NCI-H128 (cell line): ENCODE measurements at regions not wholly inside any gene's neighbourhood (a gene's known extent, or its start where the extent isn't known, plus 50 kb on each side); places are given as distances from the start of the nearest gene placed in this dataset.
"Not testable (repeated sequence)": the region's sequence is repeated elsewhere in the genome, so short reads cannot be mapped to it uniquely, and the experiment has no call there.

Experiments used
- DNase-seq: peaks from one replicate; lab custom pipeline; 2025; ENCODE audit not compliant: unreplicated experiment; lab: John Stamatoyannopoulos, UW

DNA sequence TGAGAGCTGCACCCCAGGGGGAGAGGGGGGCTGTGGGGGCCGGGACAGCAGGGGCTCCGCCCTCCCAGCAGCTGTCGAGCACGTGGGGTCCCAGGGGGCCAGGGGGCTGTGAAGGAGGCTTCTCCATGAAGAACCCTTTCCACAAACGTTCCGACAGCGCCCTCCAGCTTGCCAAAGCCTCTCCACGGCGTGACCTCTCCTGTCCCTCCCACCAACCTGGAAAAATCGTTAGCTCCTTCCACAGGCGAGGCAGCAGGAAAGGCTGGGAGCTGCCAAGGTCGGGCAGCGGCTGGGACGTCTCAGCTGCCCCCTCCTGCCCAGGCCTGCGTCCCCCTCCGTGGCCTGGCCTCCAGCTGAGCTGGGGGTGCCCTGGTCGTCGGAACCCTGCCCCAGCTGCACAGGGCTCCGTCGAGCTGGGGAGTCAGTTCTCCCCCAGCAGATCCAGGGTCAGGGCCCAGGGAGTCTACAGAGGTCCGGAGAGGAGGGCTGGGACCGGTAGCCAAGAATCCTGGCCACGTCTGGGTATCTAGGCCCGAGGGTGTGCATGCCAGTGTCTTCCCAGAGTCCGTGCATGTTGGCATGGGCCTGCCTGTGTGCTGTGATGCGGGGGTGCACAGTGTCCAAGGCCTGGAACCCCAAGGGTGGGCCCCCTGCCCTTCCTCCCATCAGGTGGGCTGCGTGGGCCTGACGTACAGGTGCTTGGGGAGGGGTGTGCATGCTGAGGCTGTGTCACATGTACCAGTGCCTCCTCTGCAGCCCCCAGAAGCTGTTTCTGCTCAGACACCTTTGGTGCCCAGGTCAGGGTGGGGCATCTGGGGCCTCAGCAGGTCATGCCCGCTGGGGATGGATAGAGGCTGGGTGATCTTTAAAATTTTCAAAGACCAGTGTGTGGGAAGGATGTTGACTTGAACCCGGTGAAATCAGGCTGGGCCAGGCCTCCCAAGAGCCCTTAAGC is 66.5 kb downstream of the UNCX start:
- DNase-seq, result no peak

DNA sequence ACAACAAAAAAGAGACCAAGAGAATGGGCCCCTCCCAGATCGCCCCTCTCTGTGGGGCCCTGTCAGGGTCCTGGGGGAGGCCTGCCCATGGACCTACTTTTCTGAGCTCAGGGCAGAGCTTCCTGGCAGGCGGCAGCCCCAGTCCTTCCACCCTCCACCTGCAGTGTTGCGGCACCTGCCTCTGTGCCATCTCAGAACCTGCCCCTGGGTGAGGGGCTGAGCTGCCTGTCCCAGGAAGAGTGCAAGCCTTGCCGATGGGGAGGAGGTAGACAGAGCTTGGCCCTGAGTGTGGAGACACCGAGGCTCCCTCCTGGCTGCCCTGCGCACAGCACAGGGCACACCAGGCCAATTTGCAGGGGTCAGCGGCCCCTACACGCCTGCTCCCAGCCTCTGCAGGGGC is 67.5 kb downstream of the UNCX start:
- DNase-seq, result no peak

DNA sequence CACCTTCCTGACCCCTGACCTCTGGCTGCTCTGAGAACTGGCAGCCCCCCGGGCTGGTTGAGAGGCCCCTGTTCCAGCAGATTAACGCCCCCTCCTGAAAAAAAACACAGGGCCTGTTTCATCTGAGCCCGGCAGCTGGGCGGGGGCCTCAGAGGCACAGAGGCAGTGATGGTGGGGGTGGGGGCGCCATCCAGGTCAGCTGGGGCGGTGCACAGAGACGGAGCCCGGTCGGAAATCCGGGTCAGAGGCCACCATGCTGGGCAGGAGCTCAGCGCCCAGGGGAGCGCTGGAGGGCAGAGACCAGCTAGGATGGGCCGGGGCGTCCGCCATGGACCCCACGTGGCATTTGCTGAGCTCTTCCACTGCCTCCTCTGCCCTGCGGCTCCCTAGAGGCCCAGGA is 68.0 kb downstream of the UNCX start:
- DNase-seq, result no peak

DNA sequence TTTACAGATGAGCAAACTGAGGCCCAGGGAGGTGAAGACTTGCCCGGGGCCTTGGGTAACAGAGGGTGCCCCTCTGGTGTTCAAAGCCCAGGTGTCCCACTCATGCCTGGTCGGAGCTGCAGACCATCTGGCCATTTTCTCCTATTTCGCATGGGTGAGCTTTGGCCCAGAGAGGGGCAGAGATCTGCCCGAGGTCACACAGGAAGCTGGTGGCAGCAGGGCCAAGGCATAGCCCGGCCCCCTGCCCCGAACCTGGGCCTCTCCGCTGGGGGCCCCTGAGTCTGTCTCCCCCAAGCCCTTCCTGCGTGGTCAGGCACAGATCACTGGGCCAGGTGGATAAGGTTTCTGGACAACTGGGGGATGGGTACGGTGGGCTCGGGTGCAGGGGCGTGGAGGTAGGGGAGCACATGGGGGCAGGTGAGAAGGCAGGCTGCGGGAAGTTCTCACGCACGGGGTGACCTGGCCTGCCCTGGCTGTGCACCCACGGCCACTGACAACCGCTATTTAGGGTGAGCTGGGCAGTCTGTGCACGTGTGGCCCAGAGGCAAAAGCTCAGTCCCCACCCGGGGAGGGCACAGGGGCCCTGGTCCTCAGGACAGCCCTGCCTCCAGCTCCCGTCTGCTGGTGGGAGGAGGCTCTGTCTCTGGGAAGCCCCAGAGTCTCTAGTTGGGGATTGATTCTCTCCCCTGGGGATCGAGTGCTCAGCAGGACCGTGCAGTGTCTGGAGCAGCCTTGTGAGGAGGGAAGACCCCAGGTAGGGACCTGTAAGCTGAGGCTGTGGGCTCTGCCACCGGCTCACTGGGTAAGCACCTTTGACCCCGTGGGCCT is 68.6 kb downstream of the UNCX start:
- no peak for DNase-seq

DNA sequence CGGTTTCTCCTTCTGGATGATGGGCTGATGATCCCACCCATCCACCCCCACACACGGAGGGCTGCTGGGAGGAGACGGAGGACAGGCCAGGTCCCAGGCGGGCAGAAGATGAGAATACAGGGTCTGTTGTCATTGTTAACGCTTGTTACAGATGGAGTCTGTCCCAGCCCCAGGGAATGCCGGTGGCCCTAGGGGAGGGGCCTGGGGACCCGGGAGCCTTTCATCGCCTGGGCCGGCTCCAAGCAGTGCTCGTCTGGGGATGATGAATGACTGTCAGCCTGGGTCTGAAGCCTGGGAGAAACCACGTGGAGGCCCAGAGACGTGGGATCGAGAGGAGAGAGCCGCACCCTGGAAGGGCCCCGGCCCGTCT is 69.2 kb downstream of the UNCX start:
- DNase-seq, result no peak

DNA sequence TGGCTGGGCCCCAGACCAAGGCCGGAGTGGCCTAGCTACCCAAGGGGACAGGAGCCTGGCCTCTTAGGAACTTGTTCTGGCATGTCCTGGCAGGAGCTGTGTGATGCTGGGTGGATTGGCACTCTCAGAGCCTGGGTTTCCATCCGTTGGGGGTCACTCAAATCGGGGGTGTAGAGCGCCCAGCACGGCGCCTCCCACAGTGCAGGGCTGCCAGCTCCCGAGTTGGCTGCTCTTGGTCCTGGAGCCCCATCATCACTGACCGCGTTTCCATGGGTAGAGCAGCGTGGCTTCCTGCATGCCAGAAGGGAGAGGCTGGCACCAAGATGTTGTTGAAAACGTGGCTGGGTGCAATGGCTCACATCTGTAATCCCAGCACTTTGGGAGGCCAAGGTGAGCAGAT is 70.3 kb downstream of the UNCX start:
- no peak for DNase-seq

GRCh38 chr7:1304011-1304410 is 71.3 kb downstream of the UNCX start:
- not testable (repeated sequence) for DNase-seq

GRCh38 chr7:1305873-1306272 is 73.2 kb downstream of the UNCX start:
- no peak for DNase-seq

DNA sequence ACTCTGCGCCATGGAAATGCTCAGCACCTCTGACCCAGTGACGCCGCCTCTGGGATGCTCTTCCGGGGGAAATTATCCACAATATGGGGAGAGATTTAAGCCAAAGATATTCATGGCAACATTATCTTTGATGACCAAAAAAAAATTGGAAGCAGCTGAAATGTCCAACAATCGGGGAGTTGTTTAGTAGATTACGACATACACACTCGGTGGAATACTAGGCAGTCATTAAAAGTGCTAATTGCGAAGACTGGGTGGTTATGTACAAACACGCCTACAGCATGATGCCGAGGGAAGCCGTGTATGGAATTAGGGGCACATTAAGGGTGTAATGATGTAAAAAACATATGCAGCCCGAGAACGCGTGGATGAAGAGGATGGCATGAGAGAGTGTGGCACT is 75.2 kb downstream of the UNCX start:
- DNase-seq, result no peak

- DNase-seq, result no peak
Observed at GRCh38 chr7:1309290-1309689, 76.6 kb downstream of the UNCX start.

GRCh38 chr7:1309996-1310395 is 77.3 kb downstream of the UNCX start:
- no peak for DNase-seq

GRCh38 chr7:1310936-1311335 is 78.3 kb downstream of the UNCX start:
- no peak for DNase-seq

DNA sequence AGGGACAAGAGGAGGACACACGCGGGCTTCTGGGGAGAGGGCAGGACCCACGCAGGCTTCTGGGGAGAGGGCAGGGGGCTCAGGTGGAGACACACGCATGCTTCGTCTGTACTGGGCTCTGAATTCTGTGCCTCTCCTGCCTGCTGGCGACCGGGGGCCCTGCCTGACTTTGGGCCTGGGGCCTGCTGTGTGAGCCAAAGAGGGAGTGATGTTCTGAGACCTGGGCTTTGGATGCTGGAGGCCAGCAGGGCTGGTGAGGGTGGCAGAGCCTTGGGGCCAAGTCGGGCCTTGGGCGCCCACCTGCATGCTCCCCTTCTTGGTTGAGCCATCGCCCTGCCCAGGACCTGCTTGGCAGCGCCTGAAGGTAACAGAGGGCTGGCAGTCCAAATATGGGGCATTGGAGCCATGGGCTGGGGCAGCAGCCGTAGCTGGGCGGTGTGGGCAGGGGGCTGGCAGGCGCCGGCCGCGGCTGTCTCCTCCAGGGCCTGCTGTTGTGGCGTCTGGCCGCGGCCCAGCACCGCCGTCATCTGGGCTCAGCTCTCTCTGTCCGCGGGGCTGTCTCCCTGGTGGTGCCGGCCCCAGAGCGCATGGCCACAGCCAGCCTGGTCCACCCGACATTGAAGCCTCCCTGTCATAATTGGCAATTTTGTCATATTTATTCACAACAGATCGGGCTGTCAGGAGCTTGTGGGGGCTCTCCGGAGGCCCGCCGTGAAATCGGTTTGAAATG is 78.9 kb downstream of the UNCX start:
- no peak for DNase-seq

DNA sequence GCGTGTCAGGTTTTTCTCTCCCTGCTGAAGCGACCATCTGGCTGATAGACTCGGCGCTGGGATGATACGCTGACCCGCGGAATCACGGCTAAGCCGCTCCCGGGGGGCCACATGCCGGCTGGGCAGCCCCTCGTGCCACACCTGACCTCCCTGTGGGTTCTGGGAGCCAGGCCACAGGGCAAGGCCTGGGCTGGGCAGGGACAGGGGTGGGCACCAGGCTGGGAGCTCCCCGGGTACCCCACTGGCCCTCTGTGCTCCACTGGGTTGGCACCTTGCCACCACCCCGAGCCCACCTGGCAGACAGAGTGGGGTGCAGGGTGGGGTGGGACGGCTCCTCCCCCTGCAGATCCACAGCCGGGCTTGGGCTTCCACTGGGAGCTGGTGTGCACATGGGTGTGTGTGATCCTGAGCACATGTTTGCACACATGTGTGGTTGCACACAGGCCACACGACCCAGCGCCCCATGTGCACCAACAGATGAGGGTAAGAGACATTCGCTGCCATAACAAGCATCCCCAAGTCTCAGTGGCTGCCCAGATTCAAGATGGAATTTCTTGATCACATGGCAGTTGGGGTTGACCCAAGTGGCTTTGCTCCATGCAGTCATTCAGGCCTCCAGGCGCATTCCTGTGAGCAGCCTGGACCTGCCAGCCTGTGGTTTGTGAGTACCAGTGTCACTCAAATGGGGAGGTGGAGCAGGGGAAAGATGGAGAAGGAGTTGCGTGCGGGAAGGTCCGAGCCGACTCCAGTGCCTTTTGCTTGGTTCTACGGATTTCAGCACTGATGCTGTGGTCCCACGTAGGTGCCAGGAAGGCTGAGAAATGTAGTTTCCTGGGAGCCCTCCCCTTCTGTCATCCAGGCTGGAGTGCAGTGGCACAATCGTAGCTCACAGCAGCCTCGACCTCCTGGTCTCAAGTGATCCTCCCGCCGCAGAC is 79.7 kb downstream of the UNCX start:
- DNase-seq, result no peak

DNA sequence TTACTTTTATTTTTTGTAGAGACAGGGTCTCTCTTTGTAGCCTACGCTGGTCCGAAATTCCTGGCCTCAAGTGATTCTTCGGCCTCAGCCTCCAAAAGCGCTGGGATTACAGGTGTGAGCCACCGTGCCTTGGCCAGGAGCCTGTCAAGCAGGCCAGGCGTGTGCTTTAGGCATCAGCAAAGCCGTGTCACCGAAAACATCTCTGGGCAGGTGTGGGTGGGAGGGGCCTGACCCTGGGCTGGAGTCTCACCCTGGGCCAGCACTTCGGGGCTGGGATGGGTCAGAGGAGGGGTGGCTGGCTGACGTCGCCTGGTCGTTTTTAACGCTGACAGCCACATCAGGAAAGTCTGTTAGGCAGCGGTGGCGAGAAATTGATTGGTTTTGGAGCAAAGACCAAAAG is 80.9 kb downstream of the UNCX start:
- DNase-seq, result no peak

DNA sequence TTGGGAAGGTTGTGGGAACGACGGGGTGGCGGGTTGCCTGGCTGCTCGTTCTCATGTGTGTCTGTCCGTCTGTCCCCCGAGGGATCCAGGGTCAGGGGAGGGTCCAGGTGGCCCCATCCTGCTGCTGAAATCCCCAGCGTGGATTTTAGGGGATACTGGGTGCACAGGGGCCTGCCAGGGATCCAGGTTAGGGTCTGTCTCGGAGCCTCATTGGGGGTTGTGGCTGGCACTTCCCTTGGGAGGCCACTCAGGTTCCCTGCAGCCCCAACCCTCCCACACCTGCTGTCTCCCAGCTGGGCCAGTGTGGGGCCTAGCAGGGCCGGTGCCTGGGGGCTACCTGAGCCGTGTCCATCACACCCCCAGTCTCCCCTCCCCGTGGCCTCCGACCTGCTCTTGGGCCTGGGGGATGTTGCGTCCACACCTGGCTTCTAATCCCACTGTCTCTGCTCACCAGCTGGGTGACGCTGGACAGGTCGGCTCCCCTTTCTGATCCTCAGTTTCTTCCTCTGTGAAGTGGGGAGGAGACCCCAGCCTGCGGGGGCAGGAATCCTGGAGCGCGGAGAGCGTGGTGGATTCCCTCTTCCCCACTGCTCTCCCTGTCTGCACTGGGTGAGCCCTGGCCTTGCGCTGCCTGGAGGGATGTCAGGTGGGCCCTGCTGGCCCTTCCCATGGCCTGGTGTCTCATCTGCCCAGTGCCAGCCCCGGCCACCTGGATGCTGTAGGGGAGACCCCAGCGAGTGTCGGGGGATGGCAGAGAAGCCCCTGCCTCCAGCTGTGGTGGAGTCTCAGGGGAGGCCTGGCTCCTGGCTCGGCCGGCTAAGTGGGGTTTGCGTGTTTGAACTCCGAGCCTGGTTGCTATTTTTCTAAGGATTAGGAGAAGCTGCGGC is 81.6 kb downstream of the UNCX start:
- no peak for DNase-seq

DNA sequence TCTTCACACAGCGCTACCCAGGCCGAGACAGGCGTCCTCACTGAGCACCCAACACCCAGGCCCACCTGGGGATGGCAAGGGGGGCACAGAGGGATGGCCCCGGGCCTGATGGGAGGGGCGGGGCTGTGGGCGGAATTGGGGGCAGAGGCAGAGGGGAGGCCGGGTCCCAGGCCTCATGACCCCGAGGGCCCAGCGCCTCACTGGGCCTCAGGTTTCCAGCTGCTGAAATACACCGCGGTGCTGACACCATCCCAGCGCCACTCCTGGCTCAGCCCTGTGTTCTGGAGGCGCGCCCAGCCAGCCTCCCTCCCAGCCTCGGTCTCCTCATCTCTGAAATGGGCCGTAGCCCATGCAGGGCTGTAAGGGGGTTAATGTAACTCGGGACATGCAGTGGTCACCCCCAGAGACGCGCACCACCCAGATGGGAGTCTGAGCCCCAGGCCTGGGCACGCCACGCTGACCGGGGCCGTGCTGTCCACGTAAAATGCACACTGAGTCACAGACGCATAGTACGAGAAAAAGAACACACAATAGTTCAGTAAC is 82.3 kb downstream of the UNCX start:
- no peak for DNase-seq

DNA sequence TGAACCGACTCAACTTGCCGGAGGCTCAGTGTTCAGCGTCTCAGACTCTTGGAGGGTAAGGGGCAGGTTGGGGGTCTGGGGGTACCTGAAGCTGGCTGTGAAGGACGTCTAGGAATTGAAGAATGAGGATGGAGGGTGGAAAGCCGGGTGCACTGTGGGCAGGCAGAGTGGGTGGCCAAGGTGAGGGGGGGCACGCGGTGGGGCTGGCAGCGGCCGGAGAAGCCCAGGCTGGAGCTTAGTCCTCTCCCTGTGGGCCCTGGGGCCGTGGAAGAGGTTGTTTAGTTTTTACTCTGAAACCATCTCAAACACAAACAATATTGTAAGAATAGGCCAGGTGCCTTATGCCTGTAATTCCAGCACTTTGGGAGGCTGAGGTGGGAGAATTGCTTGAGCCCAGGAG is 83.4 kb downstream of the UNCX start:
- DNase-seq, result no peak

DNA sequence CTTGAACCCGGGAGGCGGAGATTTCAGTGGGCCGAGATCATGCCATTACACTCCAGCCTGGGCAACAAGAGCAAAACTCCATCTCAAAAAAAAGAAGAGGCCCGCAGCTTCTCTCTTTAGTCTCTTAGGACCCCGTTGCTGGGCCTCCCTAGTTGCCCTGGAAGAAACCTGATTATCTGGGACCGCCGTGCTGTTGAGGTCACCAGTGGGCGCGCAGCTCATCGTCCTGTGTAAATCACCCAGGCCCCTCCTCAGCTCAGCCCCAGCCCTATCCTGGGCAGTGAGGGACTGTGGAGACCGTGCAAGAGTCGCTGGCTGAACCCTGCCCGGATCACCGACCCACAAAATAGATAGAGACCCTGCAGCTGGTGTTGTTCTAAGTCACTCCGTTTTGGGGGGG is 85.0 kb downstream of the UNCX start:
- no peak for DNase-seq
